ENCODE measurements at regions not wholly inside any gene's neighbourhood (a gene's known extent, or its start where the extent isn't known, plus 50 kb on each side); places are given as distances from the start of the nearest gene placed in this dataset.

- TF ChIP-seq EZH2 (IDR thresholded peaks at IDR 0.05; ENCODE audit: low read length) (no peak), CTCF (optimal IDR thresholded peaks at IDR 0.05 in 1 of 3, IDR thresholded peaks at IDR 0.05 in 1 of 3, conservative IDR thresholded peaks at IDR 0.05 in 1 of 3; ENCODE audit: extremely low read depth in 1 of 3, insufficient read depth in 2 of 3, low read length in 3 of 3) (no peak)
Observed at GRCh38 chr14:62409169-62409568, 636.1 kb downstream of the KCNH5 start.

Measured in keratinocyte (primary cell).